Panc1 (cell line): ENCODE measurements at regions not wholly inside any gene's neighbourhood (a gene's known extent, or its start where the extent isn't known, plus 50 kb on each side); places are given as distances from the start of the nearest gene placed in this dataset.

Experiments used
- ATAC-seq: fragments of 200-7000 bp; cut with Tn5 transposase; 2 replicates; pipeline ENCODE4 v1.9.1; 2020; ENCODE audit warnings: mild to moderate bottlenecking, moderate library complexity
- BruUV-seq: library from RNA; stranded (reverse); fragments of 400-500 nt; replicated peaks from 2 replicates; lab custom pipeline; 2021; lab: Mats Ljungman, UMichigan
- CTCF ChIA-PET: fragments of 300-600 bp; sonication (Branson Sonifier 250); formaldehyde crosslinking; loops from one replicate; lab custom pipeline; 2022; ENCODE audit warnings: antibody characterized with exemption; lab: Charles Lee
- POLR2A ChIA-PET: fragments of 300-600 bp; sonication (Branson Sonifier 250); formaldehyde crosslinking; loops from one replicate; lab custom pipeline; 2022; ENCODE audit warnings: antibody characterized with exemption; lab: Charles Lee
- DNase-seq: peaks from one replicate; pipeline ENCODE4 v3.0.0-alpha.2; 2010; ENCODE audit warnings: low read depth, low spot score
- H3K27ac ChIP-seq: 2 replicates; pipeline ENCODE4 v1.5.1; 2011; ENCODE audit warnings: mild to moderate bottlenecking, low read length, inconsistent platforms
- H3K27me3 ChIP-seq: fragments of 200-500 bp; sonication (Bioruptor generic); 2 replicates; pipeline ENCODE4 v1.6.0; 2014; ENCODE audit warnings: low read length, inconsistent platforms; ENCODE audit not compliant: control insufficient read depth, insufficient read depth
- H3K36me3 ChIP-seq: fragments of 200-500 bp; sonication (Bioruptor generic); 2 replicates; pipeline ENCODE4 v1.5.1; 2014; ENCODE audit warnings: inconsistent platforms, mild to moderate bottlenecking, low read length, moderate library complexity; ENCODE audit not compliant: control insufficient read depth, insufficient read depth
- H3K4me1 ChIP-seq: 2 replicates; pipeline ENCODE4 v1.5.1; 2011; ENCODE audit warnings: inconsistent platforms, mild to moderate bottlenecking, low read length, moderate library complexity; ENCODE audit not compliant: control insufficient read depth, insufficient read depth
- H3K4me3 ChIP-seq, 2 experiments: 2 replicates each; pipeline ENCODE4 v1.5.1; 2011 to 2012; ENCODE audit warnings: low read depth in 2 of 2, low read length in 2 of 2, mild to moderate bottlenecking in 2 of 2, inconsistent platforms in 1 of 2, moderate library complexity in 1 of 2
- H3K9me3 ChIP-seq: fragments of 200-500 bp; sonication (Bioruptor generic); 2 replicates; pipeline ENCODE4 v1.5.1; 2014; ENCODE audit warnings: low read depth, mild to moderate bottlenecking, inconsistent platforms, low read length, moderate library complexity; ENCODE audit not compliant: control insufficient read depth, insufficient read depth
- POLR2AphosphoS5 ChIP-seq: IDR thresholded peaks from 2 replicates; pipeline ENCODE4 v1.6.1; 2012; ENCODE audit warnings: mild to moderate bottlenecking, low read depth, low read length, moderate library complexity
- REST ChIP-seq, 2 experiments: IDR thresholded peaks; 2 replicates each; pipeline ENCODE4 v1.6.1; 2011 to 2012; ENCODE audit warnings: low read depth in 2 of 2, control low read depth in 1 of 2, low read length in 1 of 2, mild to moderate bottlenecking in 1 of 2, moderate library complexity in 1 of 2; ENCODE audit not compliant: insufficient read depth in 1 of 2
- SIN3A ChIP-seq: IDR thresholded peaks from 2 replicates; pipeline ENCODE4 v1.6.1; 2012; ENCODE audit warnings: low read depth, mild to moderate bottlenecking, low read length, moderate library complexity, borderline replicate concordance; ENCODE audit not compliant: insufficient read depth
- TCF7L2 ChIP-seq: IDR thresholded peaks from 2 replicates; pipeline ENCODE4 v1.6.1; 2011; ENCODE audit warnings: mild to moderate bottlenecking, low read depth, low read length, inconsistent platforms
- in situ Hi-C: cut with HindIII; loops from 2 replicates; pipeline ENCODE4 v1.10.0; 2016; ENCODE audit warnings: low sequenced_read_pairs, low pct_unique_long_range_greater_than_20kb
- intact Hi-C: fragments of 100-400 bp; cut with micrococcal nuclease; formaldehyde crosslinking; loops from one replicate; pipeline ENCODE4 v1.10.0; 2022; ENCODE audit not compliant: unreplicated experiment
- TF ChIP-seq, protein P1 (sequence below): fragments of 450-650 bp; IDR thresholded peaks from 2 replicates; pipeline ENCODE4 v1.5.1; 2017; ENCODE audit warnings: mild to moderate bottlenecking

DNA sequence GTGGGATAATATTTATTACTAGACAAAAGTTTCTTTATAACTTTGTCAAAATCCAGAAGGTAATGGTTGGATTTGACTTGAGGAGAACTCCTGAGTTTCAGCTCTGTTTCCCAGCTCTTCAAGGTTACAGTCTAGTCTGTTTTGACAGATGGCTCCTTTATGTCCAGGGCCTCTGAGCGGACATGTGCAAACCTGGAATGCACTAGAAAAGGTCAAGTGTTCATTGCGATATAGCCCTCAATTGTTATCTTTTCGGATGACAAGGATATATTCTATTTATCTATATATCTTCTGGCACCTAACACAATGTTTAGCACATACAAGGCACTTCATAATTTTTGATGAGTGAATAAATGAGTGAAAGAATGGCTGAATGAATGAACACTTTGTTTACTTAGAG is 513.2 kb upstream of the GOLIM4 start:
- no peaks in the 10 kb centered on the region; the same call in 1 of the 2 replicates for H3K9me3 ChIP-seq
- no peaks in the 10 kb centered on the region for H3K27me3 ChIP-seq
- no peak overlapping the region for H3K27ac ChIP-seq
- in situ Hi-C loops (no loop called here), intact Hi-C loops (no loop called here)
- DNase-seq (no peak), ATAC-seq (no peak)
- no peaks in the 10 kb centered on the region for H3K4me1 ChIP-seq
- ChIA-PET CTCF (no interaction called here), POLR2A (no interaction called here)
- TF ChIP-seq REST (IDR thresholded peaks at IDR 0.05; ENCODE audit: insufficient read depth in 1 of 2, low read depth in 2 of 2, low read length in 1 of 2) (no peak), POLR2AphosphoS5 (no peak), SIN3A (no peak), TCF7L2 (no peak)
- TF ChIP-seq, protein P1, sequence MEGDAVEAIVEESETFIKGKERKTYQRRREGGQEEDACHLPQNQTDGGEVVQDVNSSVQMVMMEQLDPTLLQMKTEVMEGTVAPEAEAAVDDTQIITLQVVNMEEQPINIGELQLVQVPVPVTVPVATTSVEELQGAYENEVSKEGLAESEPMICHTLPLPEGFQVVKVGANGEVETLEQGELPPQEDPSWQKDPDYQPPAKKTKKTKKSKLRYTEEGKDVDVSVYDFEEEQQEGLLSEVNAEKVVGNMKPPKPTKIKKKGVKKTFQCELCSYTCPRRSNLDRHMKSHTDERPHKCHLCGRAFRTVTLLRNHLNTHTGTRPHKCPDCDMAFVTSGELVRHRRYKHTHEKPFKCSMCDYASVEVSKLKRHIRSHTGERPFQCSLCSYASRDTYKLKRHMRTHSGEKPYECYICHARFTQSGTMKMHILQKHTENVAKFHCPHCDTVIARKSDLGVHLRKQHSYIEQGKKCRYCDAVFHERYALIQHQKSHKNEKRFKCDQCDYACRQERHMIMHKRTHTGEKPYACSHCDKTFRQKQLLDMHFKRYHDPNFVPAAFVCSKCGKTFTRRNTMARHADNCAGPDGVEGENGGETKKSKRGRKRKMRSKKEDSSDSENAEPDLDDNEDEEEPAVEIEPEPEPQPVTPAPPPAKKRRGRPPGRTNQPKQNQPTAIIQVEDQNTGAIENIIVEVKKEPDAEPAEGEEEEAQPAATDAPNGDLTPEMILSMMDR: no peak
- H3K4me3 ChIP-seq: no peak overlapping the region
- no peaks in the 10 kb centered on the region for H3K36me3 ChIP-seq
- BruUV-seq: no TSS peak

- POLR2A ChIA-PET: no interaction called here
- no peaks in the 10 kb centered on the region for H3K36me3 ChIP-seq
- ATAC-seq (no peak), DNase-seq (no peak)
- H3K9me3 ChIP-seq: no peaks in the 10 kb centered on the region; the same call in 1 of the 2 replicates
- H3K27me3 ChIP-seq: no peaks in the 10 kb centered on the region
- TF ChIP-seq REST (IDR thresholded peaks at IDR 0.05; ENCODE audit: insufficient read depth in 1 of 2, low read depth in 2 of 2, low read length in 1 of 2) (no peak), SIN3A (no peak)
- H3K4me1 ChIP-seq: no peaks in the 10 kb centered on the region
- BruUV-seq: no TSS peak
- no peak overlapping the region for H3K4me3 ChIP-seq
- in situ Hi-C loops (no loop called here), intact Hi-C loops (no loop called here)
- H3K27ac ChIP-seq: no peak overlapping the region
- CTCF ChIA-PET: no interaction called here
Observed at GRCh38 chr3:168604767-168605166, 509.0 kb upstream of the GOLIM4 start.
